ENCODE measurements at regions not wholly inside any gene's neighbourhood (a gene's known extent, or its start where the extent isn't known, plus 50 kb on each side); places are given as distances from the start of the nearest gene placed in this dataset.

DNA sequence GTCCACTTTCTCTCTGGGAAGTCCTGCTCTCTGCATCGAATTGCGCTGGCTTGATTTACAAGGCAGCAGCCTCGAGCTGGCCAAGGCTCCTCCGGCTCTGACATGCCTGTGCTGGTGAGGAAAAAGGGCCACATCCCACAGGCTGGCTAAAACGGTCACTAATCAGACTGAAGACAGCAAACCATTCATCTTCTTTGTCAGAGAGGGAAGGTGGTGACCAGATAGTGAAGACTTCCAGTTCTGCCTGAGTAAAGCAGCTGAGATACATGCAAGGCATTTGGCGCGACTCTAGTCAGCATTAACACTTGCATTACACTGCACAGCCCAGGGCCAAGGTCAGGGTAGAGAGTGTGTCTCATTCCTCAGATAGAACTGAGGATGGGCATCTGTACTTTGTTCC is 203.2 kb upstream of the MAP3K7 start:
- no peak for TF ChIP-seq POLR2AphosphoS5 (IDR thresholded peaks at IDR 0.05)
- TF ChIP-seq, protein P1, sequence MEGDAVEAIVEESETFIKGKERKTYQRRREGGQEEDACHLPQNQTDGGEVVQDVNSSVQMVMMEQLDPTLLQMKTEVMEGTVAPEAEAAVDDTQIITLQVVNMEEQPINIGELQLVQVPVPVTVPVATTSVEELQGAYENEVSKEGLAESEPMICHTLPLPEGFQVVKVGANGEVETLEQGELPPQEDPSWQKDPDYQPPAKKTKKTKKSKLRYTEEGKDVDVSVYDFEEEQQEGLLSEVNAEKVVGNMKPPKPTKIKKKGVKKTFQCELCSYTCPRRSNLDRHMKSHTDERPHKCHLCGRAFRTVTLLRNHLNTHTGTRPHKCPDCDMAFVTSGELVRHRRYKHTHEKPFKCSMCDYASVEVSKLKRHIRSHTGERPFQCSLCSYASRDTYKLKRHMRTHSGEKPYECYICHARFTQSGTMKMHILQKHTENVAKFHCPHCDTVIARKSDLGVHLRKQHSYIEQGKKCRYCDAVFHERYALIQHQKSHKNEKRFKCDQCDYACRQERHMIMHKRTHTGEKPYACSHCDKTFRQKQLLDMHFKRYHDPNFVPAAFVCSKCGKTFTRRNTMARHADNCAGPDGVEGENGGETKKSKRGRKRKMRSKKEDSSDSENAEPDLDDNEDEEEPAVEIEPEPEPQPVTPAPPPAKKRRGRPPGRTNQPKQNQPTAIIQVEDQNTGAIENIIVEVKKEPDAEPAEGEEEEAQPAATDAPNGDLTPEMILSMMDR (IDR thresholded peaks at IDR 0.05), result no peak
- no peak for TF ChIP-seq POLR2A (IDR thresholded peaks at IDR 0.05)

All from breast epithelium (tissue), 3 donors.